ENCODE measurements at regions not wholly inside any gene's neighbourhood (a gene's known extent, or its start where the extent isn't known, plus 50 kb on each side); places are given as distances from the start of the nearest gene placed in this dataset.

DNA sequence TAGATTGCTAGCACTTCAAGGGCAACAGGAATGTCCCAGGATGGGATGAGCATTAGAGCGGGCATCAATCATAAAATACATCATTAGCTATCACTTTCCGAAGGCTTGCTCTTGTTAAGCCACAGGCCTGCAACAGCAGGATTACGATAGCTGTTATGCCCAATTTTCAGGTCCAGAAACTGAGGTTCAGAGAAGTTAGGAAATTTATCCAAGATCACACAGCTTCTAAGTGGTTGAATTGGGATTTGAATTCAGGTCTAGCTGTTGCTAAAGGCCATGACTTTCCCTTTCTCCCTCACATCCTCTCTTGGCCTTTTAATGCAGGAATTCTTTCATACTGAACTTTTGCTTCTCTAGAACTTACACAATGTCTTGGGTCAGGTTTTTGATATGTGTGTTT, 119.4 kb upstream of the ERCC6L2 start:
- CTCF ChIA-PET, result no interaction called here

GRCh38 chr9:95755421-95755730, 120.1 kb upstream of the ERCC6L2 start:
- Histone ChIP-seq H3K36me3 (replicated peaks in 1 of 2; ENCODE audit: control extremely low read depth in 1 of 2, control insufficient read depth in 1 of 2, extremely low read depth in 1 of 2, insufficient read depth in 2 of 2, low read length in 1 of 2) (no peaks in the 10 kb centered on the region), H3K4me1 (ENCODE audit: control insufficient read depth in 2 of 2, insufficient read depth in 2 of 2, low read length in 2 of 2) (peaks cover 0 to 7% of the 10 kb centered on the region in 2 donors), H4K20me1 (ENCODE audit: control insufficient read depth, insufficient read depth, low read length, poor library complexity, severe bottlenecking) (no peaks in the 10 kb centered on the region), H3K4me2 (replicated peaks; ENCODE audit: low read depth, low read length, poor library complexity, severe bottlenecking) (no peak overlapping the region), H3K9me3 (ENCODE audit: control extremely low read depth in 1 of 3, control insufficient read depth in 2 of 3, insufficient read depth in 1 of 3, low read length in 2 of 3) (no peaks in the 10 kb centered on the region), H3K9ac (ENCODE audit: low read length) (no peak overlapping the region), H2AFZ (ENCODE audit: insufficient read depth, low read depth, low read length, poor library complexity, severe bottlenecking) (no peak overlapping the region), H3K79me2 (ENCODE audit: control insufficient read depth, insufficient read depth, low read length) (no peaks in the 10 kb centered on the region), H3K27me3 (replicated peaks in 1 of 4; ENCODE audit: control extremely low read depth in 1 of 4, control insufficient read depth in 3 of 4, insufficient read depth in 4 of 4, low read length in 3 of 4) (peaks cover 0 to 13% (median 3%) of the 10 kb centered on the region in 4 experiments), H3K27ac (ENCODE audit: low read length in 2 of 2) (no peak overlapping the region), H3K4me3 (ENCODE audit: control extremely low read depth in 1 of 5, extremely low read depth in 1 of 5, insufficient read depth in 1 of 5, low read depth in 2 of 5, low read length in 4 of 5) (no peak overlapping the region)
- CTCF ChIA-PET, result no interaction called here
- POLR2A ChIA-PET, result no interaction called here
- H3K4me3 Mint-ChIP-seq, result no peak overlapping the region
- intact Hi-C loops (cut with micrococcal nuclease), result no loop called here
- ATAC-seq (ENCODE audit: low read depth) (no peak), DNase-seq (no peak)
- H3K27ac Mint-ChIP-seq, result no peak overlapping the region
- no peaks in the 10 kb centered on the region for H3K9me3 Mint-ChIP-seq (ENCODE audit: insufficient read depth)
- WGBS (ENCODE audit: insufficient coverage), result 84% methylated on average over 3 of the region's 3 CpGs
- TF ChIP-seq EZH2 (IDR thresholded peaks at IDR 0.05; ENCODE audit: borderline replicate concordance, insufficient read depth, low read depth, low read length, poor library complexity, severe bottlenecking), result no peak
- TF ChIP-seq, protein P1, sequence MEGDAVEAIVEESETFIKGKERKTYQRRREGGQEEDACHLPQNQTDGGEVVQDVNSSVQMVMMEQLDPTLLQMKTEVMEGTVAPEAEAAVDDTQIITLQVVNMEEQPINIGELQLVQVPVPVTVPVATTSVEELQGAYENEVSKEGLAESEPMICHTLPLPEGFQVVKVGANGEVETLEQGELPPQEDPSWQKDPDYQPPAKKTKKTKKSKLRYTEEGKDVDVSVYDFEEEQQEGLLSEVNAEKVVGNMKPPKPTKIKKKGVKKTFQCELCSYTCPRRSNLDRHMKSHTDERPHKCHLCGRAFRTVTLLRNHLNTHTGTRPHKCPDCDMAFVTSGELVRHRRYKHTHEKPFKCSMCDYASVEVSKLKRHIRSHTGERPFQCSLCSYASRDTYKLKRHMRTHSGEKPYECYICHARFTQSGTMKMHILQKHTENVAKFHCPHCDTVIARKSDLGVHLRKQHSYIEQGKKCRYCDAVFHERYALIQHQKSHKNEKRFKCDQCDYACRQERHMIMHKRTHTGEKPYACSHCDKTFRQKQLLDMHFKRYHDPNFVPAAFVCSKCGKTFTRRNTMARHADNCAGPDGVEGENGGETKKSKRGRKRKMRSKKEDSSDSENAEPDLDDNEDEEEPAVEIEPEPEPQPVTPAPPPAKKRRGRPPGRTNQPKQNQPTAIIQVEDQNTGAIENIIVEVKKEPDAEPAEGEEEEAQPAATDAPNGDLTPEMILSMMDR (IDR thresholded peaks at IDR 0.05), result no peak
- peaks cover 3% of the 10 kb centered on the region for H3K4me1 Mint-ChIP-seq
- H3K27me3 Mint-ChIP-seq, result peaks cover 14% of the 10 kb centered on the region

More for the DNA sequence above, 119.4 kb upstream of the ERCC6L2 start:
- Histone ChIP-seq H3K4me2 (replicated peaks; ENCODE audit: low read depth, low read length, poor library complexity, severe bottlenecking) (no peak overlapping the region), H3K9ac (ENCODE audit: low read length) (no peak overlapping the region), H3K4me3 (ENCODE audit: control extremely low read depth in 1 of 5, extremely low read depth in 1 of 5, insufficient read depth in 1 of 5, low read depth in 2 of 5, low read length in 4 of 5) (no peak overlapping the region), H3K79me2 (ENCODE audit: control insufficient read depth, insufficient read depth, low read length) (no peaks in the 10 kb centered on the region), H3K4me1 (ENCODE audit: control insufficient read depth in 2 of 2, insufficient read depth in 2 of 2, low read length in 2 of 2) (peaks cover 0 to under 1% of the 10 kb centered on the region in 2 donors), H3K27ac (ENCODE audit: low read length in 2 of 2) (no peak overlapping the region), H3K27me3 (replicated peaks in 1 of 4; ENCODE audit: control extremely low read depth in 1 of 4, control insufficient read depth in 3 of 4, insufficient read depth in 4 of 4, low read length in 3 of 4) (peaks cover 0 to 9% (median 1%) of the 10 kb centered on the region in 4 experiments), H2AFZ (ENCODE audit: insufficient read depth, low read depth, low read length, poor library complexity, severe bottlenecking) (no peak overlapping the region), H4K20me1 (ENCODE audit: control insufficient read depth, insufficient read depth, low read length, poor library complexity, severe bottlenecking) (no peaks in the 10 kb centered on the region), H3K36me3 (replicated peaks in 1 of 2; ENCODE audit: control extremely low read depth in 1 of 2, control insufficient read depth in 1 of 2, extremely low read depth in 1 of 2, insufficient read depth in 2 of 2, low read length in 1 of 2) (no peaks in the 10 kb centered on the region), H3K9me3 (ENCODE audit: control extremely low read depth in 1 of 3, control insufficient read depth in 2 of 3, insufficient read depth in 1 of 3, low read length in 2 of 3) (no peaks in the 10 kb centered on the region)
- ATAC-seq (ENCODE audit: low read depth) (no peak), DNase-seq (no peak)
- POLR2A ChIA-PET, result no interaction called here
- 83% methylated on average over 1 of the region's 3 CpGs for WGBS (ENCODE audit: insufficient coverage)
- TF ChIP-seq EZH2 (IDR thresholded peaks at IDR 0.05; ENCODE audit: borderline replicate concordance, insufficient read depth, low read depth, low read length, poor library complexity, severe bottlenecking), result no peak
- TF ChIP-seq, protein P1 (IDR thresholded peaks at IDR 0.05), result no peak
- no peaks in the 10 kb centered on the region for H3K9me3 Mint-ChIP-seq (ENCODE audit: insufficient read depth)
- intact Hi-C loops (cut with micrococcal nuclease), result no loop called here
- H3K27ac Mint-ChIP-seq, result no peak overlapping the region
- H3K4me1 Mint-ChIP-seq, result peaks cover 3% of the 10 kb centered on the region
- no peak overlapping the region for H3K4me3 Mint-ChIP-seq
- H3K27me3 Mint-ChIP-seq, result peaks cover 14% of the 10 kb centered on the region
